ENCODE measurements at regions not wholly inside any gene's neighbourhood (a gene's known extent, or its start where the extent isn't known, plus 50 kb on each side); places are given as distances from the start of the nearest gene placed in this dataset.

GRCh38 chr22:49561338-49561737 is 266.3 kb downstream of the BRD1 start:
- CTCF ChIA-PET (ENCODE audit: low intra/inter-chr PET ratio, low total read pairs), result no interaction called here
- H3K27me3 ChIP-seq (ENCODE audit: control insufficient read depth in 1 of 2, insufficient read depth in 2 of 2, low read length in 2 of 2), result peaks cover 2 to 31% of the 10 kb centered on the region in 2 experiments; a peak in 4 of 5 replicates

GRCh38 chr22:49555526-49555925 is 272.1 kb downstream of the BRD1 start:
- Histone ChIP-seq H3K4me1 (ENCODE audit: insufficient read depth, low read length) (no peaks in the 10 kb centered on the region), H3K9me3 (ENCODE audit: low read length) (peaks cover 7% of the 10 kb centered on the region), H3K4me3 (replicated peaks in 1 of 3; ENCODE audit: insufficient read depth in 1 of 3, low read depth in 2 of 3, low read length in 3 of 3) (no peak overlapping the region), H2AFZ (ENCODE audit: low read length) (no peak overlapping the region), H3K36me3 (replicated peaks in 1 of 2; ENCODE audit: control insufficient read depth in 1 of 2, insufficient read depth in 2 of 2, low read length in 2 of 2) (no peaks in the 10 kb centered on the region), H3K27me3 (ENCODE audit: control insufficient read depth in 1 of 2, insufficient read depth in 2 of 2, low read length in 2 of 2) (peaks cover 7 to 38% of the 10 kb centered on the region in 2 experiments; a peak in 4 of 5 replicates), H3K79me2 (ENCODE audit: insufficient read depth, low read length) (no peaks in the 10 kb centered on the region), H3K4me2 (ENCODE audit: low read depth, low read length) (no peak overlapping the region), H4K20me1 (ENCODE audit: insufficient read depth, low read length) (no peaks in the 10 kb centered on the region), H3K9ac (ENCODE audit: insufficient read depth, low read depth, low read length) (no peak overlapping the region), H3K27ac (ENCODE audit: extremely low read length, insufficient read depth, low read length) (no peak overlapping the region)
- DNase-seq (ENCODE audit: low spot score) (no peak), ATAC-seq (no peak), FAIRE-seq (no peak)
- ChIA-PET CTCF (ENCODE audit: low intra/inter-chr PET ratio, low total read pairs) (no interaction called here), POLR2A (no interaction called here)
- intact Hi-C loops (cut with micrococcal nuclease; ENCODE audit: unreplicated experiment), result no loop called here
- in situ Hi-C loops (cut with HindIII; ENCODE audit: extremely low pct_ligation_motif_present, low pct_unique_long_range_greater_than_20kb), result no loop called here
- 4% methylated on average over 5 of the region's 11 CpGs for WGBS (ENCODE audit: low lambda C conversion rate)
- BruUV-seq (replicated peaks), result no TSS peak
- TF ChIP-seq GTF2F1 (IDR thresholded peaks at IDR 0.05; ENCODE audit: low read length), result no peak
- TF ChIP-seq ZNF652 (CRISPR knock-in tag; IDR thresholded peaks at IDR 0.05; ENCODE audit: borderline replicate concordance, low read depth), result no peak
- no peak for TF ChIP-seq IKZF4 (CRISPR knock-in tag; IDR thresholded peaks at IDR 0.05; ENCODE audit: borderline replicate concordance, low read depth, not compliant biosample characterization)
- no peak for TF ChIP-seq TGIF2 (CRISPR knock-in tag; IDR thresholded peaks at IDR 0.05)
- no peak for TF ChIP-seq SIN3B (IDR thresholded peaks at IDR 0.05; ENCODE audit: low read length)
- TF ChIP-seq ARID3A (IDR thresholded peaks at IDR 0.05; ENCODE audit: low read depth, low read length), result no peak
- TF ChIP-seq ZNF792 (CRISPR knock-in tag; IDR thresholded peaks at IDR 0.05), result no peak
- TF ChIP-seq KLF15 (CRISPR knock-in tag; IDR thresholded peaks at IDR 0.05; ENCODE audit: borderline replicate concordance), result no peak
- TF ChIP-seq NFE2L1 (CRISPR knock-in tag; IDR thresholded peaks at IDR 0.05; ENCODE audit: borderline replicate concordance), result no peak
- TF ChIP-seq ATAD3A (CRISPR knock-in tag; IDR thresholded peaks at IDR 0.05), result no peak
- no peak for TF ChIP-seq ZKSCAN8 (CRISPR knock-in tag; IDR thresholded peaks at IDR 0.05; ENCODE audit: borderline replicate concordance)
- no peak for TF ChIP-seq NRL (CRISPR knock-in tag; IDR thresholded peaks at IDR 0.05; ENCODE audit: borderline replicate concordance)
- no peak for TF ChIP-seq ARNT2 (CRISPR knock-in tag; IDR thresholded peaks at IDR 0.05; ENCODE audit: low read depth)
- TF ChIP-seq GMEB2 (CRISPR knock-in tag; IDR thresholded peaks at IDR 0.05; ENCODE audit: low read depth), result no peak

More at GRCh38 chr22:49561338-49561737, 266.3 kb downstream of the BRD1 start:
- H4K20me1 ChIP-seq (ENCODE audit: insufficient read depth, low read length), result no peaks in the 10 kb centered on the region
- no peaks in the 10 kb centered on the region for H3K79me2 ChIP-seq (ENCODE audit: insufficient read depth, low read length)
- H2AFZ ChIP-seq (ENCODE audit: low read length), result no peak overlapping the region
- H3K4me1 ChIP-seq (ENCODE audit: insufficient read depth, low read length), result no peaks in the 10 kb centered on the region
- FAIRE-seq (no peak), DNase-seq (ENCODE audit: low spot score) (no peak), ATAC-seq (no peak)
- TF ChIP-seq ELF3 (CRISPR knock-in tag; IDR thresholded peaks at IDR 0.05), result no peak
- no peak for TF ChIP-seq RXRA (CRISPR knock-in tag; IDR thresholded peaks at IDR 0.05)
- no peak for TF ChIP-seq CERS6 (CRISPR knock-in tag; IDR thresholded peaks at IDR 0.05)
- TF ChIP-seq ZNF629 (CRISPR knock-in tag; conservative IDR thresholded peaks at IDR 0.05), result no peak
- BruUV-seq (replicated peaks), result no TSS peak
- in situ Hi-C loops (cut with HindIII; ENCODE audit: extremely low pct_ligation_motif_present, low pct_unique_long_range_greater_than_20kb) (no loop called here), intact Hi-C loops (cut with micrococcal nuclease; ENCODE audit: unreplicated experiment) (no loop called here)
- under 1% methylated on average over 4 of the region's 4 CpGs for WGBS (ENCODE audit: low lambda C conversion rate)
- no peak overlapping the region for H3K27ac ChIP-seq (ENCODE audit: extremely low read length, insufficient read depth, low read length)
- H3K36me3 ChIP-seq (replicated peaks in 1 of 2; ENCODE audit: control insufficient read depth in 1 of 2, insufficient read depth in 2 of 2, low read length in 2 of 2), result no peaks in the 10 kb centered on the region
- no peaks in the 10 kb centered on the region for H3K9me3 ChIP-seq (ENCODE audit: low read length)
- no peak overlapping the region for H3K4me3 ChIP-seq (replicated peaks in 1 of 3; ENCODE audit: insufficient read depth in 1 of 3, low read depth in 2 of 3, low read length in 3 of 3)
- no peak overlapping the region for H3K4me2 ChIP-seq (ENCODE audit: low read depth, low read length)
- H3K9ac ChIP-seq (ENCODE audit: insufficient read depth, low read depth, low read length), result no peak overlapping the region
- POLR2A ChIA-PET, result no interaction called here

Measured in HepG2 (cell line).